H9 (cell line): ENCODE measurements at regions not wholly inside any gene's neighbourhood (a gene's known extent, or its start where the extent isn't known, plus 50 kb on each side); places are given as distances from the start of the nearest gene placed in this dataset.

Source experiments
- DNase-seq: peaks from one replicate; pipeline ENCODE4 v3.0.0-alpha.2; 2017
- H2AFZ ChIP-seq: one replicate; pipeline ENCODE4 v1.6.1; 2013; ENCODE audit warnings: mild to moderate bottlenecking, low read length, control low read depth, moderate library complexity
- H2AK5ac ChIP-seq: 2 replicates; pipeline ENCODE4 v1.6.1; 2013; ENCODE audit warnings: low read length, control low read depth, mixed read lengths; ENCODE audit not compliant: insufficient read length
- H2BK120ac ChIP-seq: one replicate; pipeline ENCODE4 v1.6.1; 2013; ENCODE audit warnings: low read depth, mild to moderate bottlenecking, low read length, control low read depth, inconsistent platforms; ENCODE audit not compliant: poor library complexity, severe bottlenecking
- H2BK12ac ChIP-seq: 2 replicates; pipeline ENCODE4 v1.6.1; 2013; ENCODE audit warnings: low read length, control low read depth, mixed read lengths, low read depth; ENCODE audit not compliant: insufficient read length
- H2BK15ac ChIP-seq: 2 replicates; pipeline ENCODE4 v1.6.1; 2013; ENCODE audit warnings: low read depth, low read length, control low read depth
- H2BK20ac ChIP-seq: one replicate; pipeline ENCODE4 v1.6.1; 2013; ENCODE audit warnings: low read depth, mild to moderate bottlenecking, low read length, control low read depth, inconsistent platforms; ENCODE audit not compliant: poor library complexity, severe bottlenecking
- H2BK5ac ChIP-seq: 2 replicates; pipeline ENCODE4 v1.6.1; 2013; ENCODE audit warnings: low read length, control low read depth, mixed read lengths; ENCODE audit not compliant: insufficient read length
- H3K14ac ChIP-seq: 2 replicates; pipeline ENCODE4 v1.6.1; 2013; ENCODE audit warnings: low read length, control low read depth; ENCODE audit not compliant: insufficient read depth
- H3K18ac ChIP-seq: 2 replicates; pipeline ENCODE4 v1.6.1; 2013; ENCODE audit warnings: low read depth, mild to moderate bottlenecking, mixed read lengths, low read length, control low read depth; ENCODE audit not compliant: insufficient read length
- H3K23ac ChIP-seq: 2 replicates; pipeline ENCODE4 v1.6.1; 2013; ENCODE audit warnings: low read length, control low read depth, mixed read lengths, low read depth; ENCODE audit not compliant: insufficient read length
- H3K23me2 ChIP-seq: 2 replicates; pipeline ENCODE4 v1.6.1; 2013; ENCODE audit warnings: low read depth, mild to moderate bottlenecking, mixed read lengths, low read length, control low read depth; ENCODE audit not compliant: insufficient read length, poor library complexity, severe bottlenecking
- H3K27ac ChIP-seq: 2 replicates; pipeline ENCODE4 v1.5.1; 2013; ENCODE audit warnings: low read length, control low read depth, mixed read lengths, low read depth; ENCODE audit not compliant: insufficient read length
- H3K27me3 ChIP-seq: 2 replicates; pipeline ENCODE4 v1.6.1; 2013; ENCODE audit warnings: low read length, control low read depth, inconsistent platforms; ENCODE audit not compliant: insufficient read depth
- H3K4ac ChIP-seq: 2 replicates; pipeline ENCODE4 v1.6.1; 2013; ENCODE audit warnings: low read depth, mild to moderate bottlenecking, control low read depth, inconsistent platforms, low read length, moderate library complexity
- H3K4me1 ChIP-seq: 2 replicates; pipeline ENCODE4 v1.6.1; 2013; ENCODE audit warnings: low read length, control low read depth, inconsistent platforms; ENCODE audit not compliant: insufficient read depth
- H3K4me2 ChIP-seq: 2 replicates; pipeline ENCODE4 v1.6.1; 2013; ENCODE audit warnings: low read length, control low read depth, mixed read lengths; ENCODE audit not compliant: insufficient read length, insufficient read depth
- H3K56ac ChIP-seq: 2 replicates; pipeline ENCODE4 v1.6.1; 2013; ENCODE audit warnings: low read depth, mild to moderate bottlenecking, mixed read lengths, low read length, control low read depth; ENCODE audit not compliant: insufficient read length
- H3K79me1 ChIP-seq: 2 replicates; pipeline ENCODE4 v1.6.1; 2013; ENCODE audit warnings: low read depth, mild to moderate bottlenecking, moderate library complexity, low read length, control low read depth, inconsistent platforms; ENCODE audit not compliant: insufficient read depth, poor library complexity, severe bottlenecking
- H3K79me2 ChIP-seq: 2 replicates; pipeline ENCODE4 v1.6.1; 2013; ENCODE audit warnings: low read length, control low read depth, inconsistent platforms; ENCODE audit not compliant: insufficient read depth
- H3K9ac ChIP-seq: 2 replicates; pipeline ENCODE4 v1.6.1; 2013; ENCODE audit warnings: low read length, control low read depth, mixed read lengths; ENCODE audit not compliant: insufficient read length; ENCODE audit errors: extremely low read depth
- H3K9me3 ChIP-seq: one replicate; pipeline ENCODE4 v1.6.1; 2013; ENCODE audit warnings: low read depth, low read length, inconsistent platforms; ENCODE audit not compliant: control insufficient read depth
- H3T11ph ChIP-seq: one replicate; pipeline ENCODE4 v1.6.1; 2013; ENCODE audit warnings: mild to moderate bottlenecking, low read length, control low read depth, inconsistent platforms
- H4K20me1 ChIP-seq: one replicate; pipeline ENCODE4 v1.6.1; 2013; ENCODE audit not compliant: control insufficient read depth, insufficient read length, insufficient read depth
- H4K5ac ChIP-seq: 2 replicates; pipeline ENCODE4 v1.6.1; 2013; ENCODE audit warnings: low read depth, mild to moderate bottlenecking, mixed read lengths, low read length, control low read depth; ENCODE audit not compliant: insufficient read length
- H4K8ac ChIP-seq: replicated peaks from 2 replicates; pipeline ENCODE4 v1.6.1; 2013; ENCODE audit warnings: low read length, control low read depth, mixed read lengths, low read depth; ENCODE audit not compliant: insufficient read length
- H4K91ac ChIP-seq: 2 replicates; pipeline ENCODE4 v1.6.1; 2013; ENCODE audit warnings: low read depth, mild to moderate bottlenecking, moderate library complexity, mixed read lengths, low read length, control low read depth; ENCODE audit not compliant: insufficient read length
- H3K27ac Mint-ChIP-seq, 3 experiments: 2 replicates in 2 of 3; 3 replicates in 1 of 3; pipeline ENCODE4 v1.8.0; 2020 to 2021; ENCODE audit warnings: mixed read lengths in 3 of 3, mild to moderate bottlenecking in 1 of 3, moderate library complexity in 1 of 3
- H3K27me3 Mint-ChIP-seq: 2 replicates; pipeline ENCODE4 v1.8.0; 2021; ENCODE audit warnings: low read depth, mild to moderate bottlenecking, moderate library complexity, mixed read lengths
- H3K36me3 Mint-ChIP-seq, 3 experiments: 2 replicates in 2 of 3; 3 replicates in 1 of 3; pipeline ENCODE4 v1.8.0; 2020 to 2021; ENCODE audit warnings: low read depth in 3 of 3, mixed read lengths in 3 of 3; ENCODE audit not compliant: insufficient read depth in 1 of 3
- H3K4me1 Mint-ChIP-seq, 2 experiments: 2 replicates each; pipeline ENCODE4 v1.8.0; 2020; ENCODE audit warnings: mixed read lengths in 2 of 2
- H3K4me3 Mint-ChIP-seq, 2 experiments: 2 replicates in 1 of 2; 3 replicates in 1 of 2; pipeline ENCODE4 v1.8.0; 2020 to 2021; ENCODE audit warnings: mild to moderate bottlenecking in 2 of 2, mixed read lengths in 2 of 2, moderate library complexity in 1 of 2
- H3K9me3 Mint-ChIP-seq, 2 experiments: 2 replicates in 1 of 2; 3 replicates in 1 of 2; pipeline ENCODE4 v1.8.0; 2020; ENCODE audit warnings: mild to moderate bottlenecking in 2 of 2, mixed read lengths in 2 of 2, moderate library complexity in 1 of 2
- WGBS: extraction: QIAGEN DNeasy Blood & Tissue Kit; methylation state at CpG from one replicate; pipeline ENCODE4 v1.1.7; 2013; ENCODE audit warnings: missing lambda C conversion rate, low lambda C conversion rate, mixed read lengths; ENCODE audit not compliant: insufficient read length; ENCODE audit errors: extremely low coverage; 5-methylcytosine and 5-hydroxymethylcytosine counted together
- TF ChIP-seq, protein P1 (sequence below): fragments of 200-600 bp; sonication (generic); conservative IDR thresholded peaks from 3 replicates; pipeline ENCODE4 v1.8.0; 2021; ENCODE audit warnings: antibody characterized with exemption, mild to moderate bottlenecking

- H2BK12ac ChIP-seq, result no peak overlapping the region
- no peak overlapping the region for H3K27ac ChIP-seq
- no peak overlapping the region for H2AK5ac ChIP-seq
- no peak overlapping the region for H2BK5ac ChIP-seq
- H3T11ph ChIP-seq, result no peak overlapping the region
- H3K56ac ChIP-seq, result no peak overlapping the region
- no peak overlapping the region for H3K4me2 ChIP-seq
- no peaks in the 10 kb centered on the region for H4K20me1 ChIP-seq
- H2BK15ac ChIP-seq, result no peak overlapping the region
- no peaks in the 10 kb centered on the region; the same call in 1 of the 2 replicates for H3K4me1 ChIP-seq
- no peak overlapping the region for H2BK20ac ChIP-seq
- no peaks in the 10 kb centered on the region for H3K23me2 ChIP-seq
- Mint-ChIP-seq H3K4me3 (no peak overlapping the region), H3K27ac (no peak overlapping the region), H3K9me3 (no peaks in the 10 kb centered on the region), H3K4me1 (peaks cover 0 to 8% of the 10 kb centered on the region in 2 experiments; a peak in 2 of 4 replicates), H3K27me3 (no peaks in the 10 kb centered on the region), H3K36me3 (no peaks in the 10 kb centered on the region)
- no peaks in the 10 kb centered on the region for H3K79me2 ChIP-seq
- H3K14ac ChIP-seq, result no peak overlapping the region
- DNase-seq, result no peak
- H3K27me3 ChIP-seq, result no peaks in the 10 kb centered on the region
- H3K23ac ChIP-seq, result no peak overlapping the region
- H2BK120ac ChIP-seq, result no peak overlapping the region
- H4K8ac ChIP-seq, result no peak overlapping the region
- no peaks in the 10 kb centered on the region for H3K9me3 ChIP-seq
- no peaks in the 10 kb centered on the region for H3K79me1 ChIP-seq
- WGBS, result no CpG with 5 or more reads among the region's 2 CpGs
- H4K91ac ChIP-seq, result no peak overlapping the region
- no peak overlapping the region for H2AFZ ChIP-seq
- no peak overlapping the region for H3K9ac ChIP-seq
- H3K4ac ChIP-seq, result no peak overlapping the region
- TF ChIP-seq, protein P1, sequence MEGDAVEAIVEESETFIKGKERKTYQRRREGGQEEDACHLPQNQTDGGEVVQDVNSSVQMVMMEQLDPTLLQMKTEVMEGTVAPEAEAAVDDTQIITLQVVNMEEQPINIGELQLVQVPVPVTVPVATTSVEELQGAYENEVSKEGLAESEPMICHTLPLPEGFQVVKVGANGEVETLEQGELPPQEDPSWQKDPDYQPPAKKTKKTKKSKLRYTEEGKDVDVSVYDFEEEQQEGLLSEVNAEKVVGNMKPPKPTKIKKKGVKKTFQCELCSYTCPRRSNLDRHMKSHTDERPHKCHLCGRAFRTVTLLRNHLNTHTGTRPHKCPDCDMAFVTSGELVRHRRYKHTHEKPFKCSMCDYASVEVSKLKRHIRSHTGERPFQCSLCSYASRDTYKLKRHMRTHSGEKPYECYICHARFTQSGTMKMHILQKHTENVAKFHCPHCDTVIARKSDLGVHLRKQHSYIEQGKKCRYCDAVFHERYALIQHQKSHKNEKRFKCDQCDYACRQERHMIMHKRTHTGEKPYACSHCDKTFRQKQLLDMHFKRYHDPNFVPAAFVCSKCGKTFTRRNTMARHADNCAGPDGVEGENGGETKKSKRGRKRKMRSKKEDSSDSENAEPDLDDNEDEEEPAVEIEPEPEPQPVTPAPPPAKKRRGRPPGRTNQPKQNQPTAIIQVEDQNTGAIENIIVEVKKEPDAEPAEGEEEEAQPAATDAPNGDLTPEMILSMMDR, result no peak
- H3K18ac ChIP-seq, result no peak overlapping the region
- H4K5ac ChIP-seq, result no peak overlapping the region
Observed at GRCh38 chr5:91927439-91927838, 544.3 kb upstream of the ARRDC3 start.
